IPS-NIHi7 (cell line): ENCODE measurements at regions not wholly inside any gene's neighbourhood (a gene's known extent, or its start where the extent isn't known, plus 50 kb on each side); places are given as distances from the start of the nearest gene placed in this dataset.
"Not testable (repeated sequence)": the region's sequence is repeated elsewhere in the genome, so short reads cannot be mapped to it uniquely, and the experiment has no call there.

Experiments used
- DNase-seq: peaks from one replicate; pipeline ENCODE4 v3.0.0; 2012; ENCODE audit warnings: mixed read lengths; ENCODE audit errors: extremely low spot score

GRCh38 chr10:84571146-84571545 is 242.8 kb downstream of the CCSER2 start:
- no peak for DNase-seq

GRCh38 chr10:84574102-84574501 is 245.7 kb downstream of the CCSER2 start:
- DNase-seq: peak; percentile 59

GRCh38 chr10:84581976-84582375 is 253.6 kb downstream of the CCSER2 start:
- no peak for DNase-seq

GRCh38 chr10:84583501-84583900 is 255.1 kb downstream of the CCSER2 start:
- DNase-seq: no peak

- peak; percentile 52 for DNase-seq
Measured at GRCh38 chr10:84587789-84588188, 259.4 kb downstream of the CCSER2 start.

- no peak for DNase-seq
Measured at GRCh38 chr10:84588426-84588825, 260.0 kb downstream of the CCSER2 start.

GRCh38 chr10:84588971-84589370 is 260.6 kb downstream of the CCSER2 start:
- no peak for DNase-seq

GRCh38 chr10:84589526-84590205 is 261.3 kb downstream of the CCSER2 start:
- no peak for DNase-seq

- DNase-seq: no peak
Measured at GRCh38 chr10:84590327-84591193, 262.2 kb downstream of the CCSER2 start.

GRCh38 chr10:84593506-84593905 is 265.1 kb downstream of the CCSER2 start:
- no peak for DNase-seq

GRCh38 chr10:84596585-84596984 is 268.2 kb downstream of the CCSER2 start:
- DNase-seq: no peak

- peak; percentile 38 for DNase-seq
Measured at GRCh38 chr10:84599254-84599653, 270.9 kb downstream of the CCSER2 start.

GRCh38 chr10:84600947-84601346 is 272.6 kb downstream of the CCSER2 start:
- no peak for DNase-seq

GRCh38 chr10:84602543-84602942 is 274.2 kb downstream of the CCSER2 start:
- DNase-seq: not testable (repeated sequence)

GRCh38 chr10:84603971-84604370 is 275.6 kb downstream of the CCSER2 start:
- DNase-seq: no peak

- no peak for DNase-seq
Measured at GRCh38 chr10:84605802-84606201, 277.4 kb downstream of the CCSER2 start.

GRCh38 chr10:84606428-84606827 is 278.0 kb downstream of the CCSER2 start:
- DNase-seq: no peak

- DNase-seq: no peak
Measured at GRCh38 chr10:84607044-84607443, 278.7 kb downstream of the CCSER2 start.

GRCh38 chr10:84607523-84607922 is 279.1 kb downstream of the CCSER2 start:
- DNase-seq: peak; percentile 53

- no peak for DNase-seq
Measured at GRCh38 chr10:84608126-84608525, 279.7 kb downstream of the CCSER2 start.

- peak; percentile 87 for DNase-seq
Measured at GRCh38 chr10:84613336-84614021, 285.1 kb downstream of the CCSER2 start.

- no peak for DNase-seq
Measured at GRCh38 chr10:84626397-84627087, 298.2 kb downstream of the CCSER2 start.
